ENCODE measurements at regions not wholly inside any gene's neighbourhood (a gene's known extent, or its start where the extent isn't known, plus 50 kb on each side); places are given as distances from the start of the nearest gene placed in this dataset.
A peak's percentile ranks its signal among the peaks of the same experiment; 100 is the strongest.
"Not testable (repeated sequence)": the region's sequence is repeated elsewhere in the genome, so short reads cannot be mapped to it uniquely, and the experiment has no call there.

- DNase-seq: no peak
Measured at GRCh38 chr5:23451156-23451555, 56.3 kb upstream of the PRDM9 start.

- no peak for DNase-seq
Measured at GRCh38 chr5:23450187-23450586, 57.2 kb upstream of the PRDM9 start.

- DNase-seq: no peak
Measured at GRCh38 chr5:23448627-23449026, 58.8 kb upstream of the PRDM9 start.

- DNase-seq: no peak
Measured at GRCh38 chr5:23446424-23446823, 61.0 kb upstream of the PRDM9 start.

- DNase-seq: no peak
Measured at GRCh38 chr5:23445573-23445972, 61.8 kb upstream of the PRDM9 start.

GRCh38 chr5:23440703-23441102 is 66.7 kb upstream of the PRDM9 start:
- no peak for DNase-seq

- DNase-seq: no peak
Measured at GRCh38 chr5:23437011-23437410, 70.4 kb upstream of the PRDM9 start.

- DNase-seq: no peak
Measured at GRCh38 chr5:23433534-23434315, 73.7 kb upstream of the PRDM9 start.

GRCh38 chr5:23428705-23429104 is 78.7 kb upstream of the PRDM9 start:
- no peak for DNase-seq

GRCh38 chr5:23420214-23420613 is 87.2 kb upstream of the PRDM9 start:
- DNase-seq: not testable (repeated sequence)

GRCh38 chr5:23419115-23419514 is 88.3 kb upstream of the PRDM9 start:
- DNase-seq: no peak

GRCh38 chr5:23412515-23412914 is 94.9 kb upstream of the PRDM9 start:
- no peak for DNase-seq

GRCh38 chr5:23411994-23412393 is 95.4 kb upstream of the PRDM9 start:
- no peak for DNase-seq

- DNase-seq: no peak
Measured at GRCh38 chr5:23411200-23411599, 96.2 kb upstream of the PRDM9 start.

- DNase-seq: not testable (repeated sequence)
Measured at GRCh38 chr5:23410775-23411174, 96.6 kb upstream of the PRDM9 start.

GRCh38 chr5:23405316-23406068 is 101.9 kb upstream of the PRDM9 start:
- DNase-seq: no peak

GRCh38 chr5:23402585-23402984 is 104.8 kb upstream of the PRDM9 start:
- DNase-seq: no peak

- DNase-seq: no peak
Measured at GRCh38 chr5:23400951-23401350, 106.5 kb upstream of the PRDM9 start.

GRCh38 chr5:23396346-23396745 is 111.1 kb upstream of the PRDM9 start:
- DNase-seq: no peak

- peak; percentile 37 for DNase-seq
Measured at GRCh38 chr5:23389291-23390101, 117.9 kb upstream of the PRDM9 start.

GRCh38 chr5:23385036-23385435 is 122.4 kb upstream of the PRDM9 start:
- DNase-seq: no peak

GRCh38 chr5:23372177-23372576 is 135.2 kb upstream of the PRDM9 start:
- no peak for DNase-seq

GRCh38 chr5:23368393-23368792 is 139.0 kb upstream of the PRDM9 start:
- no peak for DNase-seq

- DNase-seq: no peak
Measured at GRCh38 chr5:23367874-23368273, 139.5 kb upstream of the PRDM9 start.

Data from right forelimb (tissue), 1 donor.